H1 (cell line): ENCODE measurements at regions not wholly inside any gene's neighbourhood (a gene's known extent, or its start where the extent isn't known, plus 50 kb on each side); places are given as distances from the start of the nearest gene placed in this dataset.

Experiments used
- CTCF ChIA-PET: fragments of 300-600 bp; sonication (Branson Sonifier 250); formaldehyde crosslinking; loops from one replicate; lab custom pipeline; 2021; ENCODE audit not compliant: partially characterized antibody; lab: Charles Lee
- POLR2A ChIA-PET: fragments of 300-600 bp; sonication (Branson Sonifier 250); formaldehyde crosslinking; loops from one replicate; lab custom pipeline; 2021; ENCODE audit warnings: inconsistent platforms; ENCODE audit not compliant: partially characterized antibody; lab: Charles Lee
- DNase-seq, 2 experiments: peaks; one replicate each; pipeline versions ENCODE4 v3.0.0 to v3.0.0-alpha.2; 2010 to 2022; ENCODE audit warnings: low spot score in 2 of 2, low read depth in 1 of 2, mixed read lengths in 1 of 2
- FAIRE-seq: peaks from 2 replicates; lab custom pipeline; 2011; peaks lifted over from hg19 to GRCh38; lab: Jason Lieb, UNC
- H2AFZ ChIP-seq: 2 replicates; pipeline ENCODE4 v1.8.1; 2012; ENCODE audit warnings: low read length, inconsistent platforms
- H2AK5ac ChIP-seq: 2 replicates; pipeline ENCODE4 v1.6.1; 2013; ENCODE audit warnings: low read depth, low read length
- H2BK120ac ChIP-seq: replicated peaks from 2 replicates; pipeline ENCODE3; 2013; ENCODE audit warnings: low read depth, low read length, inconsistent platforms
- H2BK12ac ChIP-seq: 2 replicates; pipeline ENCODE4 v1.6.1; 2013; ENCODE audit warnings: low read depth, low read length
- H2BK15ac ChIP-seq: 2 replicates; pipeline ENCODE4 v1.6.1; 2013; ENCODE audit warnings: low read length
- H2BK20ac ChIP-seq: 2 replicates; pipeline ENCODE4 v1.6.1; 2013; ENCODE audit warnings: low read length
- H2BK5ac ChIP-seq: 2 replicates; pipeline ENCODE4 v1.6.1; 2013; ENCODE audit warnings: low read depth, low read length
- H3K14ac ChIP-seq: 2 replicates; pipeline ENCODE4 v1.6.1; 2013; ENCODE audit warnings: inconsistent platforms; ENCODE audit not compliant: insufficient read length
- H3K18ac ChIP-seq: 2 replicates; pipeline ENCODE4 v1.6.1; 2013; ENCODE audit warnings: low read length; ENCODE audit errors: extremely low read depth
- H3K23ac ChIP-seq: 2 replicates; pipeline ENCODE4 v1.6.1; 2013; ENCODE audit warnings: inconsistent platforms; ENCODE audit not compliant: insufficient read length
- H3K23me2 ChIP-seq: 2 replicates; pipeline ENCODE4 v1.6.1; 2013; ENCODE audit warnings: low read depth, low read length
- H3K27ac ChIP-seq: 2 replicates; pipeline ENCODE4 v1.6.1; 2011; ENCODE audit warnings: low read depth, low read length, inconsistent platforms
- H3K27me3 ChIP-seq, 4 experiments: replicated peaks in 1 of 4; 1 replicate in 1 of 4; 2 replicates in 3 of 4; pipeline versions ENCODE4 v1.6.1 to v1.8.1; 2011 to 2013; ENCODE audit warnings: low read length in 3 of 4, mild to moderate bottlenecking in 3 of 4, inconsistent platforms in 2 of 4, mixed read lengths in 2 of 4, moderate library complexity in 1 of 4; ENCODE audit not compliant: control insufficient read depth in 3 of 4, insufficient read depth in 3 of 4; ENCODE audit errors: extremely low read depth in 1 of 4
- H3K36me3 ChIP-seq, 4 experiments: 2 replicates each; pipeline versions ENCODE4 v1.6.1 to v1.8.1; 2011 to 2013; ENCODE audit warnings: mild to moderate bottlenecking in 4 of 4, low read length in 3 of 4, moderate library complexity in 2 of 4, control low read depth in 1 of 4, inconsistent platforms in 1 of 4; ENCODE audit not compliant: insufficient read depth in 4 of 4, control insufficient read depth in 2 of 4
- H3K4ac ChIP-seq: replicated peaks from 2 replicates; pipeline ENCODE3; 2013; ENCODE audit warnings: low read length, low read depth, mixed read lengths, inconsistent platforms; ENCODE audit not compliant: insufficient read length
- H3K4me1 ChIP-seq, 4 experiments: replicated peaks in 1 of 4; 1 replicate in 1 of 4; 2 replicates in 3 of 4; pipeline versions ENCODE4 v1.6.1 to v1.8.1; 2011 to 2013; ENCODE audit warnings: low read length in 3 of 4, inconsistent platforms in 2 of 4, mixed read lengths in 1 of 4; ENCODE audit not compliant: insufficient read depth in 4 of 4, control insufficient read depth in 3 of 4
- H3K4me2 ChIP-seq, 2 experiments: 2 replicates each; pipeline versions ENCODE4 v1.6.1 to v1.8.1; 2011 to 2013; ENCODE audit warnings: low read depth in 2 of 2, low read length in 2 of 2, control low read depth in 1 of 2, inconsistent platforms in 1 of 2, mild to moderate bottlenecking in 1 of 2; ENCODE audit not compliant: insufficient read depth in 1 of 2
- H3K4me3 ChIP-seq, 4 experiments: fragments of 200-600, 300-600 bp in 1 of 4; sonication (generic), shearing (Covaris generic), sonication (Bioruptor Twin) in 1 of 4; 2 replicates each; pipeline versions ENCODE4 v1.5.1 to v1.8.1; 2011 to 2016; ENCODE audit warnings: low read length in 4 of 4, low read depth in 3 of 4, control low read depth in 2 of 4, inconsistent platforms in 2 of 4, mild to moderate bottlenecking in 2 of 4, mixed read lengths in 1 of 4, moderate library complexity in 1 of 4; ENCODE audit not compliant: insufficient read depth in 2 of 4; ENCODE audit errors: extremely low read depth in 1 of 4
- H3K56ac ChIP-seq: replicated peaks from 2 replicates; pipeline ENCODE3; 2013; ENCODE audit warnings: low read depth, mild to moderate bottlenecking, mixed read lengths, low read length, inconsistent platforms; ENCODE audit not compliant: insufficient read length
- H3K79me1 ChIP-seq: 2 replicates; pipeline ENCODE4 v1.6.1; 2013; ENCODE audit warnings: low read depth, low read length, control low read depth
- H3K79me2 ChIP-seq, 2 experiments: 2 replicates each; pipeline versions ENCODE4 v1.6.1 to v1.8.1; 2012 to 2013; ENCODE audit warnings: low read length in 2 of 2, mild to moderate bottlenecking in 2 of 2, inconsistent platforms in 1 of 2; ENCODE audit not compliant: insufficient read depth in 2 of 2, control insufficient read depth in 1 of 2
- H3K9ac ChIP-seq, 4 experiments: replicated peaks in 1 of 4; 1 replicate in 1 of 4; 2 replicates in 3 of 4; pipeline versions ENCODE4 v1.6.1 to v1.8.1; 2011 to 2013; ENCODE audit warnings: low read depth in 3 of 4, low read length in 3 of 4, control low read depth in 2 of 4, mild to moderate bottlenecking in 2 of 4, moderate library complexity in 2 of 4, inconsistent platforms in 1 of 4; ENCODE audit errors: extremely low read depth in 1 of 4
- H3K9me3 ChIP-seq, 2 experiments: 2 replicates each; pipeline versions ENCODE4 v1.6.1 to v1.8.1; 2012 to 2013; ENCODE audit warnings: mild to moderate bottlenecking in 2 of 2, moderate library complexity in 2 of 2, control low read depth in 1 of 2, inconsistent platforms in 1 of 2, low read depth in 1 of 2, low read length in 1 of 2, mixed read lengths in 1 of 2; ENCODE audit not compliant: insufficient read depth in 2 of 2
- H4K20me1 ChIP-seq, 2 experiments: replicated peaks in 1 of 2; 2 replicates each; pipeline versions ENCODE3 to v1.8.1; 2011 to 2013; ENCODE audit warnings: inconsistent platforms in 2 of 2, low read length in 2 of 2, mild to moderate bottlenecking in 1 of 2; ENCODE audit not compliant: insufficient read depth in 2 of 2, control insufficient read depth in 1 of 2
- H4K5ac ChIP-seq: 2 replicates; pipeline ENCODE4 v1.6.1; 2013; ENCODE audit warnings: low read length, low read depth, mixed read lengths, inconsistent platforms; ENCODE audit not compliant: insufficient read length
- H4K8ac ChIP-seq: 2 replicates; pipeline ENCODE4 v1.8.0; 2013; ENCODE audit warnings: mild to moderate bottlenecking, moderate library complexity, low read length, inconsistent platforms; ENCODE audit not compliant: insufficient read depth; ENCODE audit errors: extremely low read depth
- H4K91ac ChIP-seq: replicated peaks from 2 replicates; pipeline ENCODE3; 2013; ENCODE audit warnings: low read length, mixed read lengths, inconsistent platforms; ENCODE audit not compliant: insufficient read length
- ATF2 ChIP-seq: IDR thresholded peaks from 2 replicates; pipeline ENCODE4 v1.6.1; 2012; ENCODE audit warnings: low read length, inconsistent platforms
- ATF3 ChIP-seq: IDR thresholded peaks from 2 replicates; pipeline ENCODE4 v1.6.1; 2011; ENCODE audit warnings: low read depth, mild to moderate bottlenecking, low read length; ENCODE audit not compliant: insufficient read depth
- EGR1 ChIP-seq: IDR thresholded peaks from 2 replicates; pipeline ENCODE4 v1.6.1; 2011; ENCODE audit warnings: low read depth, low read length, borderline replicate concordance
- FOSL1 ChIP-seq: IDR thresholded peaks from 2 replicates; pipeline ENCODE4 v1.6.1; 2011; ENCODE audit warnings: mild to moderate bottlenecking, low read depth, low read length, moderate library complexity; ENCODE audit not compliant: insufficient read depth
- JUND ChIP-seq: IDR thresholded peaks from 2 replicates; pipeline ENCODE4 v1.6.1; 2011; ENCODE audit warnings: mild to moderate bottlenecking, improper control_type of control experiment, low read length
- KDM4A ChIP-seq: IDR thresholded peaks from one replicate; pipeline ENCODE4 v1.7.1; 2012; ENCODE audit warnings: low read depth, mild to moderate bottlenecking, moderate library complexity, low read length, inconsistent platforms; ENCODE audit not compliant: severe bottlenecking
- TEAD4 ChIP-seq: IDR thresholded peaks from 2 replicates; pipeline ENCODE4 v1.6.1; 2012; ENCODE audit warnings: low read depth, low read length, inconsistent platforms, mixed read lengths
- WGBS, 2 experiments: shearing (Covaris generic) in 1 of 2; methylation state at CpG; one replicate each; pipeline versions ENCODE4 v1.1.6 to v1.1.7; 2013 to 2015; ENCODE audit warnings: low lambda C conversion rate in 2 of 2, mixed read lengths in 2 of 2, inconsistent platforms in 1 of 2, low coverage in 1 of 2, missing lambda C conversion rate in 1 of 2; ENCODE audit not compliant: insufficient replicate concordance in 2 of 2, insufficient coverage in 1 of 2, insufficient read length in 1 of 2; ENCODE audit errors: extremely low coverage in 1 of 2, missing lambda C conversion rate in 1 of 2; 5-methylcytosine and 5-hydroxymethylcytosine counted together
- TF ChIP-seq, protein P1 (sequence below), 3 experiments: IDR thresholded peaks; 1 replicate in 2 of 3; 2 replicates in 1 of 3; pipeline versions ENCODE4 v1.5.1 to v1.6.1; 2011; ENCODE audit warnings: low read length in 3 of 3, mild to moderate bottlenecking in 3 of 3, inconsistent platforms in 2 of 3, low read depth in 1 of 3, moderate library complexity in 1 of 3; ENCODE audit not compliant: insufficient read depth in 1 of 3; ENCODE audit errors: control extremely low read depth in 1 of 3

GRCh38 chr18:71832946-71833617 is 711.1 kb downstream of the CBLN2 start:
- Histone ChIP-seq H2AK5ac (no peak overlapping the region), H3K27me3 (no peaks in the 10 kb centered on the region), H3K4me1 (no peaks in the 10 kb centered on the region), H3K4me3 (no peak overlapping the region), H4K91ac (no peak overlapping the region), H3K23ac (no peak overlapping the region), H3K36me3 (no peaks in the 10 kb centered on the region), H2BK12ac (no peak overlapping the region), H3K56ac (no peak overlapping the region), H3K18ac (no peak overlapping the region), H3K4ac (no peak overlapping the region), H2BK15ac (no peak overlapping the region), H3K14ac (no peak overlapping the region), H3K79me1 (no peaks in the 10 kb centered on the region), H3K9me3 (peaks cover 62 to 63% of the 10 kb centered on the region in 2 experiments), H3K9ac (no peak overlapping the region), H3K79me2 (no peaks in the 10 kb centered on the region), H2BK5ac (no peak overlapping the region), H4K8ac (no peak overlapping the region), H2BK20ac (no peak overlapping the region), H4K5ac (no peak overlapping the region), H2AFZ (no peak overlapping the region), H3K27ac (no peak overlapping the region), H2BK120ac (no peak overlapping the region), H3K4me2 (no peak overlapping the region), H4K20me1 (no peaks in the 10 kb centered on the region), H3K23me2 (no peaks in the 10 kb centered on the region)
- DNase-seq (no peak), FAIRE-seq (no peak)
- POLR2A ChIA-PET = no interaction called here
- CTCF ChIA-PET = no interaction called here
- WGBS, 2 experiments = 87% methylated on average over 13 of the region's 13 CpGs; no CpG with 5 or more reads in 1 of the 2 experiments
- no peak for TF ChIP-seq KDM4A
- TF ChIP-seq FOSL1 = no peak
- no peak for TF ChIP-seq ATF2
- no peak for TF ChIP-seq TEAD4
- TF ChIP-seq, protein P1, sequence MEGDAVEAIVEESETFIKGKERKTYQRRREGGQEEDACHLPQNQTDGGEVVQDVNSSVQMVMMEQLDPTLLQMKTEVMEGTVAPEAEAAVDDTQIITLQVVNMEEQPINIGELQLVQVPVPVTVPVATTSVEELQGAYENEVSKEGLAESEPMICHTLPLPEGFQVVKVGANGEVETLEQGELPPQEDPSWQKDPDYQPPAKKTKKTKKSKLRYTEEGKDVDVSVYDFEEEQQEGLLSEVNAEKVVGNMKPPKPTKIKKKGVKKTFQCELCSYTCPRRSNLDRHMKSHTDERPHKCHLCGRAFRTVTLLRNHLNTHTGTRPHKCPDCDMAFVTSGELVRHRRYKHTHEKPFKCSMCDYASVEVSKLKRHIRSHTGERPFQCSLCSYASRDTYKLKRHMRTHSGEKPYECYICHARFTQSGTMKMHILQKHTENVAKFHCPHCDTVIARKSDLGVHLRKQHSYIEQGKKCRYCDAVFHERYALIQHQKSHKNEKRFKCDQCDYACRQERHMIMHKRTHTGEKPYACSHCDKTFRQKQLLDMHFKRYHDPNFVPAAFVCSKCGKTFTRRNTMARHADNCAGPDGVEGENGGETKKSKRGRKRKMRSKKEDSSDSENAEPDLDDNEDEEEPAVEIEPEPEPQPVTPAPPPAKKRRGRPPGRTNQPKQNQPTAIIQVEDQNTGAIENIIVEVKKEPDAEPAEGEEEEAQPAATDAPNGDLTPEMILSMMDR (IDR thresholded peaks at IDR 0.05; ENCODE audit: control extremely low read depth in 1 of 3, insufficient read depth in 1 of 3, low read depth in 1 of 3, low read length in 3 of 3) = no peak
- TF ChIP-seq JUND = no peak
- TF ChIP-seq EGR1 = no peak
- TF ChIP-seq ATF3 = no peak
